ENCODE measurements at regions not wholly inside any gene's neighbourhood (a gene's known extent, or its start where the extent isn't known, plus 50 kb on each side); places are given as distances from the start of the nearest gene placed in this dataset.

DNA sequence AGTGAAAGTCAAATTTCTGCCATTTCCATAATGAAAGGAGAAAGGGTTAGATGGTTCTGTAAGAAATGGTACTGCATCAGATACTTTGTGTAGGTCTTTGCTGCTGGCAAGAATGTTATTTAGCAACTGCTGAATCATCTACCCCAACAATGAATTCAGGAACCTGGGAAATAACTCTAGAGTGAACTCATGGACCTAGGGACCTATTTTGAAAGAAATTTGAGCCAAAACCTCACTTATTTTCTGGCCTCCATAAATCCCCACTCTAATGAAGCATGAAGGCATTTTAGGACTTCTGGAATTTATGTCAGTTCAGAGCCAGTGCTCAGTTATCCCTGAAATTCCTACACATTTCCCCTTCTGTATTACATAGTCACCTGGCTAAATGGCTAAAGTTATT is 50.9 kb upstream of the CPNE8 start:
- no peak for FAIRE-seq

Data from A204.1 (cell line).